ENCODE measurements at regions not wholly inside any gene's neighbourhood (a gene's known extent, or its start where the extent isn't known, plus 50 kb on each side); places are given as distances from the start of the nearest gene placed in this dataset.

GRCh38 chr7:119758254-119758653, 514.7 kb upstream of the KCND2 start:
- H3K9me3 ChIP-seq (ENCODE audit: control insufficient read depth, low read depth, low read length), result no peaks in the 10 kb centered on the region
- H3K36me3 ChIP-seq (ENCODE audit: control insufficient read depth, low read depth, low read length), result no peaks in the 10 kb centered on the region
- H3K4me1 ChIP-seq (ENCODE audit: control insufficient read depth, low read depth, low read length), result peaks cover 34% of the 10 kb centered on the region
- no peak overlapping the region for H3K9ac ChIP-seq (ENCODE audit: low read length)
- H3K27me3 ChIP-seq (ENCODE audit: control insufficient read depth, insufficient read depth, low read length), result no peaks in the 10 kb centered on the region
- no peak overlapping the region for H3K4me3 ChIP-seq (ENCODE audit: low read length)
- no peak overlapping the region for H3K27ac ChIP-seq (ENCODE audit: low read length)

- no peak overlapping the region for H3K4me3 ChIP-seq (ENCODE audit: low read length)
- no peaks in the 10 kb centered on the region for H3K36me3 ChIP-seq (ENCODE audit: control insufficient read depth, low read depth, low read length)
- no peak overlapping the region for H3K27ac ChIP-seq (ENCODE audit: low read length)
- peaks cover 1% of the 10 kb centered on the region for H3K4me1 ChIP-seq (ENCODE audit: control insufficient read depth, low read depth, low read length)
- H3K9me3 ChIP-seq (ENCODE audit: control insufficient read depth, low read depth, low read length), result no peaks in the 10 kb centered on the region
- no peaks in the 10 kb centered on the region for H3K27me3 ChIP-seq (ENCODE audit: control insufficient read depth, insufficient read depth, low read length)
- no peak overlapping the region for H3K9ac ChIP-seq (ENCODE audit: low read length)
These were observed 511.2 kb upstream of the KCND2 start for GRCh38 chr7:119761776-119762175.

GRCh38 chr7:119782286-119782685, 490.7 kb upstream of the KCND2 start:
- Histone ChIP-seq H3K27me3 (ENCODE audit: control insufficient read depth, insufficient read depth, low read length) (no peaks in the 10 kb centered on the region), H3K27ac (ENCODE audit: low read length) (no peak overlapping the region), H3K4me1 (ENCODE audit: control insufficient read depth, low read depth, low read length) (no peaks in the 10 kb centered on the region), H3K9me3 (ENCODE audit: control insufficient read depth, low read depth, low read length) (no peaks in the 10 kb centered on the region), H3K36me3 (ENCODE audit: control insufficient read depth, low read depth, low read length) (no peaks in the 10 kb centered on the region), H3K9ac (ENCODE audit: low read length) (no peak overlapping the region), H3K4me3 (ENCODE audit: low read length) (no peak overlapping the region)

- no peaks in the 10 kb centered on the region for H3K36me3 ChIP-seq (ENCODE audit: control insufficient read depth, low read depth, low read length)
These were observed 489.2 kb upstream of the KCND2 start for GRCh38 chr7:119783799-119784198.

GRCh38 chr7:119802147-119802546, 470.8 kb upstream of the KCND2 start:
- Histone ChIP-seq H3K9me3 (ENCODE audit: control insufficient read depth, low read depth, low read length) (no peaks in the 10 kb centered on the region), H3K9ac (ENCODE audit: low read length) (no peak overlapping the region), H3K36me3 (ENCODE audit: control insufficient read depth, low read depth, low read length) (no peaks in the 10 kb centered on the region), H3K4me1 (ENCODE audit: control insufficient read depth, low read depth, low read length) (no peaks in the 10 kb centered on the region), H3K27ac (ENCODE audit: low read length) (no peak overlapping the region), H3K4me3 (ENCODE audit: low read length) (no peak overlapping the region), H3K27me3 (ENCODE audit: control insufficient read depth, insufficient read depth, low read length) (no peaks in the 10 kb centered on the region)

More at GRCh38 chr7:119783799-119784198, 489.2 kb upstream of the KCND2 start:
- no peaks in the 10 kb centered on the region for H3K9me3 ChIP-seq (ENCODE audit: control insufficient read depth, low read depth, low read length)
- H3K27me3 ChIP-seq (ENCODE audit: control insufficient read depth, insufficient read depth, low read length), result no peaks in the 10 kb centered on the region
- H3K27ac ChIP-seq (ENCODE audit: low read length), result no peak overlapping the region
- no peaks in the 10 kb centered on the region for H3K4me1 ChIP-seq (ENCODE audit: control insufficient read depth, low read depth, low read length)
- no peak overlapping the region for H3K9ac ChIP-seq (ENCODE audit: low read length)
- no peak overlapping the region for H3K4me3 ChIP-seq (ENCODE audit: low read length)

- no peaks in the 10 kb centered on the region for H3K36me3 ChIP-seq (ENCODE audit: control insufficient read depth, low read depth, low read length)
- no peak overlapping the region for H3K4me3 ChIP-seq (ENCODE audit: low read length)
- H3K9ac ChIP-seq (ENCODE audit: low read length), result no peak overlapping the region
- H3K4me1 ChIP-seq (ENCODE audit: control insufficient read depth, low read depth, low read length), result no peaks in the 10 kb centered on the region
- H3K27me3 ChIP-seq (ENCODE audit: control insufficient read depth, insufficient read depth, low read length), result no peaks in the 10 kb centered on the region
- no peaks in the 10 kb centered on the region for H3K9me3 ChIP-seq (ENCODE audit: control insufficient read depth, low read depth, low read length)
- H3K27ac ChIP-seq (ENCODE audit: low read length), result no peak overlapping the region
These were observed 447.8 kb upstream of the KCND2 start for GRCh38 chr7:119825091-119825655.

- Histone ChIP-seq H3K27me3 (ENCODE audit: control insufficient read depth, insufficient read depth, low read length) (no peaks in the 10 kb centered on the region), H3K36me3 (ENCODE audit: control insufficient read depth, low read depth, low read length) (no peaks in the 10 kb centered on the region), H3K9me3 (ENCODE audit: control insufficient read depth, low read depth, low read length) (no peaks in the 10 kb centered on the region), H3K27ac (ENCODE audit: low read length) (no peak overlapping the region), H3K4me3 (ENCODE audit: low read length) (no peak overlapping the region), H3K9ac (ENCODE audit: low read length) (no peak overlapping the region), H3K4me1 (ENCODE audit: control insufficient read depth, low read depth, low read length) (no peaks in the 10 kb centered on the region)
These were observed 446.4 kb upstream of the KCND2 start for GRCh38 chr7:119826547-119826946.

GRCh38 chr7:119838444-119838843, 434.5 kb upstream of the KCND2 start:
- no peaks in the 10 kb centered on the region for H3K36me3 ChIP-seq (ENCODE audit: control insufficient read depth, low read depth, low read length)
- H3K27ac ChIP-seq (ENCODE audit: low read length), result no peak overlapping the region
- peaks cover 13% of the 10 kb centered on the region for H3K4me1 ChIP-seq (ENCODE audit: control insufficient read depth, low read depth, low read length)
- no peaks in the 10 kb centered on the region for H3K27me3 ChIP-seq (ENCODE audit: control insufficient read depth, insufficient read depth, low read length)
- H3K9me3 ChIP-seq (ENCODE audit: control insufficient read depth, low read depth, low read length), result no peaks in the 10 kb centered on the region
- no peak overlapping the region for H3K9ac ChIP-seq (ENCODE audit: low read length)
- H3K4me3 ChIP-seq (ENCODE audit: low read length), result no peak overlapping the region

- Histone ChIP-seq H3K27ac (ENCODE audit: low read length) (no peak overlapping the region), H3K4me3 (ENCODE audit: low read length) (no peak overlapping the region), H3K9me3 (ENCODE audit: control insufficient read depth, low read depth, low read length) (no peaks in the 10 kb centered on the region), H3K27me3 (ENCODE audit: control insufficient read depth, insufficient read depth, low read length) (no peaks in the 10 kb centered on the region), H3K4me1 (ENCODE audit: control insufficient read depth, low read depth, low read length) (peaks cover 5% of the 10 kb centered on the region), H3K36me3 (ENCODE audit: control insufficient read depth, low read depth, low read length) (no peaks in the 10 kb centered on the region), H3K9ac (ENCODE audit: low read length) (no peak overlapping the region)
These were observed 430.6 kb upstream of the KCND2 start for GRCh38 chr7:119842337-119842736.

- H3K9me3 ChIP-seq (ENCODE audit: control insufficient read depth, low read depth, low read length), result no peaks in the 10 kb centered on the region
- no peaks in the 10 kb centered on the region for H3K27me3 ChIP-seq (ENCODE audit: control insufficient read depth, insufficient read depth, low read length)
- no peak overlapping the region for H3K9ac ChIP-seq (ENCODE audit: low read length)
- no peak overlapping the region for H3K27ac ChIP-seq (ENCODE audit: low read length)
- H3K36me3 ChIP-seq (ENCODE audit: control insufficient read depth, low read depth, low read length), result no peaks in the 10 kb centered on the region
- no peak overlapping the region for H3K4me3 ChIP-seq (ENCODE audit: low read length)
- peaks cover 5% of the 10 kb centered on the region for H3K4me1 ChIP-seq (ENCODE audit: control insufficient read depth, low read depth, low read length)
These were observed 430.2 kb upstream of the KCND2 start for GRCh38 chr7:119842786-119843185.

- Histone ChIP-seq H3K4me1 (ENCODE audit: control insufficient read depth, low read depth, low read length) (no peaks in the 10 kb centered on the region), H3K27me3 (ENCODE audit: control insufficient read depth, insufficient read depth, low read length) (no peaks in the 10 kb centered on the region), H3K4me3 (ENCODE audit: low read length) (no peak overlapping the region), H3K36me3 (ENCODE audit: control insufficient read depth, low read depth, low read length) (no peaks in the 10 kb centered on the region), H3K9me3 (ENCODE audit: control insufficient read depth, low read depth, low read length) (no peaks in the 10 kb centered on the region), H3K9ac (ENCODE audit: low read length) (no peak overlapping the region), H3K27ac (ENCODE audit: low read length) (no peak overlapping the region)
These were observed 411.6 kb upstream of the KCND2 start for GRCh38 chr7:119861385-119861784.

GRCh38 chr7:119868387-119868786, 404.6 kb upstream of the KCND2 start:
- no peaks in the 10 kb centered on the region for H3K27me3 ChIP-seq (ENCODE audit: control insufficient read depth, insufficient read depth, low read length)
- H3K4me3 ChIP-seq (ENCODE audit: low read length), result no peak overlapping the region
- H3K36me3 ChIP-seq (ENCODE audit: control insufficient read depth, low read depth, low read length), result no peaks in the 10 kb centered on the region
- no peaks in the 10 kb centered on the region for H3K9me3 ChIP-seq (ENCODE audit: control insufficient read depth, low read depth, low read length)
- H3K4me1 ChIP-seq (ENCODE audit: control insufficient read depth, low read depth, low read length), result no peaks in the 10 kb centered on the region
- no peak overlapping the region for H3K9ac ChIP-seq (ENCODE audit: low read length)
- no peak overlapping the region for H3K27ac ChIP-seq (ENCODE audit: low read length)

All from iPS-18a (cell line).